ENCODE measurements at regions not wholly inside any gene's neighbourhood (a gene's known extent, or its start where the extent isn't known, plus 50 kb on each side); places are given as distances from the start of the nearest gene placed in this dataset.

GRCh38 chr1:72896256-72896655, 613.9 kb upstream of the NEGR1 start:
- no peak for DNase-seq (ENCODE audit: low read depth, low spot score)
- H3K27me3 ChIP-seq (ENCODE audit: control insufficient read depth, insufficient read depth, low read length): no peaks in the 10 kb centered on the region
- no peaks in the 10 kb centered on the region for H3K4me1 ChIP-seq (ENCODE audit: control insufficient read depth, insufficient read depth, low read length)
- H3K4me3 ChIP-seq (ENCODE audit: low read length): no peak overlapping the region
- H3K36me3 ChIP-seq (ENCODE audit: control insufficient read depth, insufficient read depth, low read length): no peaks in the 10 kb centered on the region
- no peak overlapping the region for H3K27ac ChIP-seq (ENCODE audit: low read length)
- no peaks in the 10 kb centered on the region for H3K9me3 ChIP-seq (ENCODE audit: control insufficient read depth, insufficient read depth, low read length)

- H3K4me3 ChIP-seq (ENCODE audit: low read length): no peak overlapping the region
- H3K27ac ChIP-seq (ENCODE audit: low read length): no peak overlapping the region
- no peak for DNase-seq (ENCODE audit: low read depth, low spot score)
- H3K36me3 ChIP-seq (ENCODE audit: control insufficient read depth, insufficient read depth, low read length): no peaks in the 10 kb centered on the region
- H3K9me3 ChIP-seq (ENCODE audit: control insufficient read depth, insufficient read depth, low read length): no peaks in the 10 kb centered on the region
- no peaks in the 10 kb centered on the region for H3K4me1 ChIP-seq (ENCODE audit: control insufficient read depth, insufficient read depth, low read length)
- WGBS (ENCODE audit: insufficient coverage, insufficient read length): no CpG with 5 or more reads among the region's 1 CpG
- no peaks in the 10 kb centered on the region for H3K27me3 ChIP-seq (ENCODE audit: control insufficient read depth, insufficient read depth, low read length)
These were observed 610.1 kb upstream of the NEGR1 start for GRCh38 chr1:72892461-72892860.

GRCh38 chr1:72891976-72892375, 609.6 kb upstream of the NEGR1 start:
- H3K4me1 ChIP-seq (ENCODE audit: control insufficient read depth, insufficient read depth, low read length): no peaks in the 10 kb centered on the region
- H3K36me3 ChIP-seq (ENCODE audit: control insufficient read depth, insufficient read depth, low read length): no peaks in the 10 kb centered on the region
- H3K27me3 ChIP-seq (ENCODE audit: control insufficient read depth, insufficient read depth, low read length): no peaks in the 10 kb centered on the region
- WGBS (ENCODE audit: insufficient coverage, insufficient read length): no CpG with 5 or more reads among the region's 6 CpGs
- H3K4me3 ChIP-seq (ENCODE audit: low read length): no peak overlapping the region
- DNase-seq (ENCODE audit: low read depth, low spot score): no peak
- no peak overlapping the region for H3K27ac ChIP-seq (ENCODE audit: low read length)
- H3K9me3 ChIP-seq (ENCODE audit: control insufficient read depth, insufficient read depth, low read length): no peaks in the 10 kb centered on the region

GRCh38 chr1:72885841-72886240, 603.5 kb upstream of the NEGR1 start:
- no peak for DNase-seq (ENCODE audit: low read depth, low spot score)
- no peak overlapping the region for H3K4me3 ChIP-seq (ENCODE audit: low read length)
- no peak overlapping the region for H3K27ac ChIP-seq (ENCODE audit: low read length)
- no peaks in the 10 kb centered on the region for H3K9me3 ChIP-seq (ENCODE audit: control insufficient read depth, insufficient read depth, low read length)
- no peaks in the 10 kb centered on the region for H3K4me1 ChIP-seq (ENCODE audit: control insufficient read depth, insufficient read depth, low read length)
- H3K27me3 ChIP-seq (ENCODE audit: control insufficient read depth, insufficient read depth, low read length): no peaks in the 10 kb centered on the region
- no peaks in the 10 kb centered on the region for H3K36me3 ChIP-seq (ENCODE audit: control insufficient read depth, insufficient read depth, low read length)
- no CpG with 5 or more reads among the region's 1 CpG for WGBS (ENCODE audit: insufficient coverage, insufficient read length)

GRCh38 chr1:72885017-72885416, 602.7 kb upstream of the NEGR1 start:
- Histone ChIP-seq H3K27ac (ENCODE audit: low read length) (no peak overlapping the region), H3K36me3 (ENCODE audit: control insufficient read depth, insufficient read depth, low read length) (no peaks in the 10 kb centered on the region), H3K9me3 (ENCODE audit: control insufficient read depth, insufficient read depth, low read length) (no peaks in the 10 kb centered on the region), H3K4me1 (ENCODE audit: control insufficient read depth, insufficient read depth, low read length) (no peaks in the 10 kb centered on the region), H3K4me3 (ENCODE audit: low read length) (no peak overlapping the region), H3K27me3 (ENCODE audit: control insufficient read depth, insufficient read depth, low read length) (no peaks in the 10 kb centered on the region)
- DNase-seq (ENCODE audit: low read depth, low spot score): no peak
- WGBS (ENCODE audit: insufficient coverage, insufficient read length): no CpG with 5 or more reads among the region's 1 CpG

- Histone ChIP-seq H3K4me1 (ENCODE audit: control insufficient read depth, insufficient read depth, low read length) (no peaks in the 10 kb centered on the region), H3K9me3 (ENCODE audit: control insufficient read depth, insufficient read depth, low read length) (no peaks in the 10 kb centered on the region), H3K27ac (ENCODE audit: low read length) (no peak overlapping the region), H3K4me3 (ENCODE audit: low read length) (no peak overlapping the region), H3K27me3 (ENCODE audit: control insufficient read depth, insufficient read depth, low read length) (no peaks in the 10 kb centered on the region), H3K36me3 (ENCODE audit: control insufficient read depth, insufficient read depth, low read length) (no peaks in the 10 kb centered on the region)
- DNase-seq (ENCODE audit: low read depth, low spot score): no peak
These were observed 587.5 kb upstream of the NEGR1 start for GRCh38 chr1:72869873-72870272.

- no peak overlapping the region for H3K27ac ChIP-seq (ENCODE audit: low read length)
- no peaks in the 10 kb centered on the region for H3K27me3 ChIP-seq (ENCODE audit: control insufficient read depth, insufficient read depth, low read length)
- no peaks in the 10 kb centered on the region for H3K36me3 ChIP-seq (ENCODE audit: control insufficient read depth, insufficient read depth, low read length)
- no peaks in the 10 kb centered on the region for H3K9me3 ChIP-seq (ENCODE audit: control insufficient read depth, insufficient read depth, low read length)
- H3K4me3 ChIP-seq (ENCODE audit: low read length): no peak overlapping the region
- no peaks in the 10 kb centered on the region for H3K4me1 ChIP-seq (ENCODE audit: control insufficient read depth, insufficient read depth, low read length)
- no peak for DNase-seq (ENCODE audit: low read depth, low spot score)
These were observed 587.1 kb upstream of the NEGR1 start for GRCh38 chr1:72869441-72869840.

GRCh38 chr1:72851597-72851996, 569.3 kb upstream of the NEGR1 start:
- H3K36me3 ChIP-seq (ENCODE audit: control insufficient read depth, insufficient read depth, low read length): no peaks in the 10 kb centered on the region
- no peak overlapping the region for H3K4me3 ChIP-seq (ENCODE audit: low read length)
- no peak overlapping the region for H3K27ac ChIP-seq (ENCODE audit: low read length)
- WGBS (ENCODE audit: insufficient coverage, insufficient read length): no CpG with 5 or more reads among the region's 4 CpGs
- no peak for DNase-seq (ENCODE audit: low read depth, low spot score)
- H3K27me3 ChIP-seq (ENCODE audit: control insufficient read depth, insufficient read depth, low read length): no peaks in the 10 kb centered on the region
- H3K9me3 ChIP-seq (ENCODE audit: control insufficient read depth, insufficient read depth, low read length): no peaks in the 10 kb centered on the region
- H3K4me1 ChIP-seq (ENCODE audit: control insufficient read depth, insufficient read depth, low read length): no peaks in the 10 kb centered on the region

- WGBS (ENCODE audit: insufficient coverage, insufficient read length): no CpG with 5 or more reads among the region's 3 CpGs
- Histone ChIP-seq H3K27ac (ENCODE audit: low read length) (no peak overlapping the region), H3K36me3 (ENCODE audit: control insufficient read depth, insufficient read depth, low read length) (no peaks in the 10 kb centered on the region), H3K4me1 (ENCODE audit: control insufficient read depth, insufficient read depth, low read length) (no peaks in the 10 kb centered on the region), H3K9me3 (ENCODE audit: control insufficient read depth, insufficient read depth, low read length) (no peaks in the 10 kb centered on the region), H3K4me3 (ENCODE audit: low read length) (no peak overlapping the region), H3K27me3 (ENCODE audit: control insufficient read depth, insufficient read depth, low read length) (no peaks in the 10 kb centered on the region)
- DNase-seq (ENCODE audit: low read depth, low spot score): no peak
These were observed 566.7 kb upstream of the NEGR1 start for GRCh38 chr1:72848997-72849396.

GRCh38 chr1:72847651-72848050, 565.3 kb upstream of the NEGR1 start:
- no peaks in the 10 kb centered on the region for H3K27me3 ChIP-seq (ENCODE audit: control insufficient read depth, insufficient read depth, low read length)
- H3K36me3 ChIP-seq (ENCODE audit: control insufficient read depth, insufficient read depth, low read length): no peaks in the 10 kb centered on the region
- H3K4me1 ChIP-seq (ENCODE audit: control insufficient read depth, insufficient read depth, low read length): no peaks in the 10 kb centered on the region
- DNase-seq (ENCODE audit: low read depth, low spot score): no peak
- H3K4me3 ChIP-seq (ENCODE audit: low read length): no peak overlapping the region
- no peak overlapping the region for H3K27ac ChIP-seq (ENCODE audit: low read length)
- WGBS (ENCODE audit: insufficient coverage, insufficient read length): no CpG with 5 or more reads among the region's 3 CpGs
- no peaks in the 10 kb centered on the region for H3K9me3 ChIP-seq (ENCODE audit: control insufficient read depth, insufficient read depth, low read length)

- no peaks in the 10 kb centered on the region for H3K27me3 ChIP-seq (ENCODE audit: control insufficient read depth, insufficient read depth, low read length)
- no peak overlapping the region for H3K4me3 ChIP-seq (ENCODE audit: low read length)
- no CpG with 5 or more reads among the region's 2 CpGs for WGBS (ENCODE audit: insufficient coverage, insufficient read length)
- no peaks in the 10 kb centered on the region for H3K4me1 ChIP-seq (ENCODE audit: control insufficient read depth, insufficient read depth, low read length)
- no peak overlapping the region for H3K27ac ChIP-seq (ENCODE audit: low read length)
- DNase-seq (ENCODE audit: low read depth, low spot score): no peak
- no peaks in the 10 kb centered on the region for H3K36me3 ChIP-seq (ENCODE audit: control insufficient read depth, insufficient read depth, low read length)
- H3K9me3 ChIP-seq (ENCODE audit: control insufficient read depth, insufficient read depth, low read length): no peaks in the 10 kb centered on the region
These were observed 564.3 kb upstream of the NEGR1 start for GRCh38 chr1:72846476-72847278.
